Testis (tissue), 2 donors: ENCODE measurements at regions not wholly inside any gene's neighbourhood (a gene's known extent, or its start where the extent isn't known, plus 50 kb on each side); places are given as distances from the start of the nearest gene placed in this dataset.

Experiments used
- POLR2A ChIP-seq: fragments of 450-650 bp; IDR thresholded peaks from one replicate; pipeline ENCODE4 v1.6.1; 2017; ENCODE audit warnings: antibody characterized with exemption, mild to moderate bottlenecking, moderate library complexity
- TF ChIP-seq, protein P1 (sequence below), 3 experiments: fragments of 450-650 bp in 2 of 3; fragments of 200-600 bp in 1 of 3; sonication (generic) in 1 of 3; IDR thresholded peaks; one replicate each; pipeline ENCODE4 v1.5.1; 2016 to 2019; ENCODE audit warnings: antibody characterized with exemption in 3 of 3, mild to moderate bottlenecking in 2 of 3, moderate library complexity in 1 of 3

DNA sequence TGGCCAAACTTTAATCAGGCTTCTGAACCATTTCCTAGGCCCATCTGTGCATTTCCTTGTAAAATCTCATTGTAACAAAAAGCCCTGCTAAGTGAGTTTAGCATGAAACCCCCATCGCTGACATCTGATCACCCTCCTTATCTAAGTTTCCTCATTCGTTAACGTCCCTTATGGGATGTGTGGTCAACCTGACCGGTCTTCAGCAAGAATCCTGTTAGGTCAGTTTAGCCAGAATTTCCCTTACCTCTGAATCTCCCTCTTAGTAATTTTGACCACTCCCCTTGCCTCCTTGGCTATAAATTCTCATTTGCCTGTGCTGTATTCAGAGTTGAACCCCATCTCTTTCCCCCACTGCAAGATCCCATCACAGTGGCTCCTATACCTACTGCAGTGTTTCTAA is 239.3 kb downstream of the RMST start:
- TF ChIP-seq POLR2A, result no peak
- TF ChIP-seq, protein P1, sequence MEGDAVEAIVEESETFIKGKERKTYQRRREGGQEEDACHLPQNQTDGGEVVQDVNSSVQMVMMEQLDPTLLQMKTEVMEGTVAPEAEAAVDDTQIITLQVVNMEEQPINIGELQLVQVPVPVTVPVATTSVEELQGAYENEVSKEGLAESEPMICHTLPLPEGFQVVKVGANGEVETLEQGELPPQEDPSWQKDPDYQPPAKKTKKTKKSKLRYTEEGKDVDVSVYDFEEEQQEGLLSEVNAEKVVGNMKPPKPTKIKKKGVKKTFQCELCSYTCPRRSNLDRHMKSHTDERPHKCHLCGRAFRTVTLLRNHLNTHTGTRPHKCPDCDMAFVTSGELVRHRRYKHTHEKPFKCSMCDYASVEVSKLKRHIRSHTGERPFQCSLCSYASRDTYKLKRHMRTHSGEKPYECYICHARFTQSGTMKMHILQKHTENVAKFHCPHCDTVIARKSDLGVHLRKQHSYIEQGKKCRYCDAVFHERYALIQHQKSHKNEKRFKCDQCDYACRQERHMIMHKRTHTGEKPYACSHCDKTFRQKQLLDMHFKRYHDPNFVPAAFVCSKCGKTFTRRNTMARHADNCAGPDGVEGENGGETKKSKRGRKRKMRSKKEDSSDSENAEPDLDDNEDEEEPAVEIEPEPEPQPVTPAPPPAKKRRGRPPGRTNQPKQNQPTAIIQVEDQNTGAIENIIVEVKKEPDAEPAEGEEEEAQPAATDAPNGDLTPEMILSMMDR (IDR thresholded peaks at IDR 0.05), result no peak
